HCT116 (cell line): ENCODE measurements at regions not wholly inside any gene's neighbourhood (a gene's known extent, or its start where the extent isn't known, plus 50 kb on each side); places are given as distances from the start of the nearest gene placed in this dataset.

Experiments used
- ATAC-seq: fragments of 200-7000 bp; cut with Tn5 transposase; 2 replicates; pipeline ENCODE4 v1.9.1; 2020; ENCODE audit warnings: mild to moderate bottlenecking, moderate library complexity
- BruUV-seq: library from RNA; stranded (reverse); fragments of 400-500 nt; replicated peaks from 2 replicates; lab custom pipeline; 2021; lab: Mats Ljungman, UMichigan
- CTCF ChIA-PET: fragments of 300-600 bp; sonication (Branson Sonifier 250); formaldehyde crosslinking; loops from one replicate; lab custom pipeline; 2021; ENCODE audit warnings: antibody characterized with exemption; lab: Charles Lee
- POLR2A ChIA-PET: fragments of 300-600, 350-600 bp; sonication (Branson Sonifier 250); formaldehyde crosslinking; loops from one replicate; lab custom pipeline; 2021; ENCODE audit warnings: antibody characterized with exemption; lab: Charles Lee
- RAD21 ChIA-PET, 2 experiments: fragments of 300-600 bp; sonication (Branson Sonifier 250); formaldehyde crosslinking; loops; one replicate each; lab custom pipeline; 2023; ENCODE audit warnings: low total read pairs in 2 of 2; ENCODE audit not compliant: uncharacterized antibody in 2 of 2, unreplicated experiment in 2 of 2, low non-redundant PET in 1 of 2; lab: Charles Lee
- DNase-seq: peaks from one replicate; pipeline ENCODE4 v3.0.0-alpha.2; 2010; ENCODE audit warnings: low read depth, low spot score
- H2AFZ ChIP-seq: fragments of 200-600 bp; shearing (Covaris generic), sonication (generic); 2 replicates; pipeline ENCODE4 v1.6.1; 2017; ENCODE audit warnings: low read depth, mixed run types, mixed read lengths, antibody characterized with exemption, low read length; ENCODE audit not compliant: poor library complexity, severe bottlenecking
- H3K27ac ChIP-seq: 2 replicates; pipeline ENCODE4 v1.5.1; 2012; ENCODE audit warnings: low read depth, low read length
- H3K27me3 ChIP-seq: fragments of 200-600 bp; sonication (generic); 2 replicates; pipeline ENCODE4 v1.6.1; 2016; ENCODE audit warnings: mixed run types, low read length, mixed read lengths; ENCODE audit not compliant: insufficient read depth
- H3K36me3 ChIP-seq, 2 experiments: fragments of 200-500 bp in 1 of 2; fragments of 200-600 bp in 1 of 2; sonication (Bioruptor generic) in 1 of 2; sonication (generic) in 1 of 2; 2 replicates each; pipeline versions ENCODE4 v1.5.1 to v1.6.1; 2014 to 2016; ENCODE audit warnings: low read length in 2 of 2, inconsistent platforms in 1 of 2, mixed read lengths in 1 of 2, mixed run types in 1 of 2; ENCODE audit not compliant: insufficient read depth in 2 of 2, control insufficient read depth in 1 of 2
- H3K4me1 ChIP-seq, 2 experiments: fragments of 200-600 bp in 1 of 2; sonication (generic) in 1 of 2; 2 replicates each; pipeline versions ENCODE4 v1.5.1 to v1.6.1; 2012 to 2017; ENCODE audit warnings: low read length in 2 of 2, inconsistent platforms in 1 of 2, mild to moderate bottlenecking in 1 of 2, mixed read lengths in 1 of 2, mixed run types in 1 of 2, moderate library complexity in 1 of 2; ENCODE audit not compliant: insufficient read depth in 2 of 2, control insufficient read depth in 1 of 2
- H3K4me2 ChIP-seq: fragments of 200-600 bp; sonication (generic); 2 replicates; pipeline ENCODE4 v1.6.1; 2017; ENCODE audit warnings: mixed run types, low read length, mixed read lengths
- H3K4me3 ChIP-seq, 2 experiments: fragments of 200-600 bp in 1 of 2; sonication (generic) in 1 of 2; replicated peaks in 1 of 2; 2 replicates each; pipeline ENCODE4 v1.5.1; 2011 to 2016; ENCODE audit warnings: low read length in 2 of 2, control low read depth in 1 of 2, low read depth in 1 of 2, mild to moderate bottlenecking in 1 of 2, mixed read lengths in 1 of 2, mixed run types in 1 of 2
- H3K79me2 ChIP-seq: fragments of 200-600 bp; sonication (generic); 2 replicates; pipeline ENCODE4 v1.6.1; 2017; ENCODE audit warnings: mild to moderate bottlenecking, mixed run types, low read length, moderate library complexity, mixed read lengths; ENCODE audit not compliant: insufficient read depth
- H3K9ac ChIP-seq: fragments of 200-600 bp; sonication (generic); 2 replicates; pipeline ENCODE4 v1.6.1; 2016; ENCODE audit warnings: low read length, mixed read lengths
- H3K9me2 ChIP-seq: fragments of 200-600 bp; sonication (generic), shearing (Covaris generic); 2 replicates; pipeline ENCODE4 v1.6.1; 2017; ENCODE audit warnings: mixed run types, mild to moderate bottlenecking, moderate library complexity; ENCODE audit not compliant: insufficient read depth
- H3K9me3 ChIP-seq, 2 experiments: fragments of 200-500 bp in 1 of 2; fragments of 200-600 bp in 1 of 2; sonication (Bioruptor generic) in 1 of 2; sonication (generic) in 1 of 2; 2 replicates each; pipeline ENCODE4 v1.6.1; 2014 to 2017; ENCODE audit warnings: low read length in 2 of 2, mixed read lengths in 2 of 2, inconsistent platforms in 1 of 2, low read depth in 1 of 2, mild to moderate bottlenecking in 1 of 2, mixed run types in 1 of 2, moderate library complexity in 1 of 2; ENCODE audit not compliant: control insufficient read depth in 1 of 2, insufficient read depth in 1 of 2
- H4K20me1 ChIP-seq: fragments of 200-600 bp; sonication (generic), shearing (Covaris generic); 2 replicates; pipeline ENCODE4 v1.6.1; 2017; ENCODE audit warnings: mixed run types, mild to moderate bottlenecking, moderate library complexity; ENCODE audit not compliant: insufficient read depth
- ATF3 ChIP-seq: IDR thresholded peaks from 2 replicates; pipeline ENCODE4 v1.6.1; 2012
- CBX3 ChIP-seq: IDR thresholded peaks from 2 replicates; pipeline ENCODE4 v1.6.1; 2012; ENCODE audit warnings: low read depth
- CEBPB ChIP-seq: IDR thresholded peaks from 2 replicates; pipeline ENCODE4 v1.6.1; 2012; ENCODE audit warnings: low read depth
- CTCF ChIP-seq, 3 experiments: fragments of 200-600 bp in 1 of 3; sonication (generic) in 1 of 3; IDR thresholded peaks in 2 of 3; conservative IDR thresholded peaks in 1 of 3; 2 replicates each; pipeline ENCODE4 v1.5.1; 2012 to 2017; ENCODE audit warnings: low read depth in 2 of 3, low read length in 2 of 3, antibody characterized with exemption in 1 of 3, borderline replicate concordance in 1 of 3, control low read depth in 1 of 3, mild to moderate bottlenecking in 1 of 3, mixed read lengths in 1 of 3, mixed run types in 1 of 3, moderate library complexity in 1 of 3; ENCODE audit not compliant: insufficient read depth in 1 of 3
- EGR1 ChIP-seq: IDR thresholded peaks from 2 replicates; pipeline ENCODE4 v1.6.1; 2012; ENCODE audit warnings: low read depth
- ELF1 ChIP-seq: IDR thresholded peaks from 2 replicates; pipeline ENCODE4 v1.6.1; 2012; ENCODE audit warnings: low read depth, borderline replicate concordance
- EZH2 ChIP-seq: fragments of 200-600 bp; sonication (generic); IDR thresholded peaks from 2 replicates; pipeline ENCODE4 v1.6.1; 2017; ENCODE audit warnings: antibody characterized with exemption, mixed run types
- FOSL1 ChIP-seq: IDR thresholded peaks from 2 replicates; pipeline ENCODE4 v1.6.1; 2012; ENCODE audit warnings: low read depth
- JUND ChIP-seq: IDR thresholded peaks from 2 replicates; pipeline ENCODE4 v1.6.1; 2012
- POLR2A ChIP-seq: IDR thresholded peaks from 2 replicates; pipeline ENCODE4 v1.7.0; 2011; ENCODE audit warnings: borderline replicate concordance; ENCODE audit not compliant: insufficient read depth, insufficient read length; ENCODE audit errors: extremely low read depth
- POLR2AphosphoS5 ChIP-seq: IDR thresholded peaks from 2 replicates; pipeline ENCODE4 v1.6.1; 2011; ENCODE audit warnings: mild to moderate bottlenecking, low read depth, low read length, moderate library complexity
- RAD21 ChIP-seq: IDR thresholded peaks from 2 replicates; pipeline ENCODE4 v1.6.1; 2012; ENCODE audit warnings: low read depth, mild to moderate bottlenecking
- REST ChIP-seq: IDR thresholded peaks from 2 replicates; pipeline ENCODE4 v1.6.1; 2012; ENCODE audit warnings: low read depth
- SP1 ChIP-seq: IDR thresholded peaks from 2 replicates; pipeline ENCODE4 v1.6.1; 2012; ENCODE audit warnings: low read depth
- TCF7L2 ChIP-seq: IDR thresholded peaks from 2 replicates; pipeline ENCODE4 v1.7.0; 2011; ENCODE audit warnings: borderline replicate concordance, inconsistent platforms; ENCODE audit not compliant: insufficient read depth, insufficient read length; ENCODE audit errors: extremely low read depth
- YY1 ChIP-seq: IDR thresholded peaks from 2 replicates; pipeline ENCODE4 v1.6.1; 2011; ENCODE audit warnings: low read length, low read depth, moderate library complexity, mild to moderate bottlenecking; ENCODE audit not compliant: insufficient replicate concordance; ENCODE audit errors: extremely low read depth
- ZNF274 ChIP-seq: fragments of 200-500 bp; sonication (Bioruptor generic); IDR thresholded peaks from 2 replicates; pipeline ENCODE4 v1.6.1; 2014; ENCODE audit warnings: mild to moderate bottlenecking, low read depth, low read length, inconsistent platforms
- intact Hi-C: fragments of 100-400 bp; cut with micrococcal nuclease; formaldehyde crosslinking; loops from 2 replicates; pipeline ENCODE4 v1.10.0; 2022

- no peak overlapping the region for H2AFZ ChIP-seq
- TF ChIP-seq CBX3 (no peak), POLR2AphosphoS5 (no peak), FOSL1 (no peak), ELF1 (no peak), POLR2A (no peak), EZH2 (no peak), YY1 (no peak), REST (no peak), EGR1 (no peak), CTCF (IDR thresholded peaks at IDR 0.05 in 2 of 3, conservative IDR thresholded peaks at IDR 0.05 in 1 of 3; ENCODE audit: borderline replicate concordance in 1 of 3, insufficient read depth in 1 of 3, low read depth in 2 of 3, low read length in 2 of 3) (no peak), RAD21 (no peak), SP1 (no peak), ZNF274 (no peak), JUND (no peak), TCF7L2 (no peak), CEBPB (no peak), ATF3 (no peak)
- H3K27ac ChIP-seq, result no peak overlapping the region
- ATAC-seq (no peak), DNase-seq (no peak)
- no peaks in the 10 kb centered on the region for H3K79me2 ChIP-seq
- H3K4me1 ChIP-seq, result peaks cover 0 to 20% of the 10 kb centered on the region in 2 experiments; a peak in 2 of 4 replicates
- no peaks in the 10 kb centered on the region for H3K27me3 ChIP-seq
- H3K4me3 ChIP-seq, result no peak overlapping the region
- CTCF ChIA-PET, result interaction anchor here (2.1 kb wide), 1 partner anchor 34 kb away, joined by 4 read pairs; no protein-coding TSS in a partner anchor
- no peak overlapping the region for H3K4me2 ChIP-seq
- RAD21 ChIA-PET, result no interaction called here
- H3K36me3 ChIP-seq, result no peaks in the 10 kb centered on the region
- POLR2A ChIA-PET, result no interaction called here
- no peaks in the 10 kb centered on the region for H4K20me1 ChIP-seq
- no peak overlapping the region for H3K9ac ChIP-seq
- intact Hi-C loops, result no loop called here
- BruUV-seq, result no TSS peak
- H3K9me2 ChIP-seq, result no peaks in the 10 kb centered on the region
- H3K9me3 ChIP-seq, result no peaks in the 10 kb centered on the region
These were observed 315.3 kb downstream of the CYP26B1 start for GRCh38 chr2:71832388-71832787.
